ENCODE measurements at regions not wholly inside any gene's neighbourhood (a gene's known extent, or its start where the extent isn't known, plus 50 kb on each side); places are given as distances from the start of the nearest gene placed in this dataset.

- TF ChIP-seq CTCF (IDR thresholded peaks at IDR 0.05), result no peak
- TF ChIP-seq POLR2A (IDR thresholded peaks at IDR 0.05), result no peak
These were observed 124.9 kb upstream of the IRF2BP2 start for GRCh38 chr1:234734869-234735268.
